ENCODE measurements at regions not wholly inside any gene's neighbourhood (a gene's known extent, or its start where the extent isn't known, plus 50 kb on each side); places are given as distances from the start of the nearest gene placed in this dataset.
A peak's percentile ranks its signal among the peaks of the same experiment; 100 is the strongest.
"Not testable (repeated sequence)": the region's sequence is repeated elsewhere in the genome, so short reads cannot be mapped to it uniquely, and the experiment has no call there.

GRCh38 chr6:134821928-134822864 lies 127.7 kb downstream of the ALDH8A1 start:
- DNase-seq (ENCODE audit: low spot score) = no peak

- no peak for DNase-seq (ENCODE audit: low spot score)
Observed at GRCh38 chr6:134821397-134821796, 128.5 kb downstream of the ALDH8A1 start.

- DNase-seq (ENCODE audit: low spot score) = no peak
Observed at GRCh38 chr6:134819863-134820800, 129.8 kb downstream of the ALDH8A1 start.

- DNase-seq (ENCODE audit: low spot score) = no peak
Observed at GRCh38 chr6:134819236-134819635, 130.7 kb downstream of the ALDH8A1 start.

- no peak for DNase-seq (ENCODE audit: low spot score)
Observed at GRCh38 chr6:134817448-134817847, 132.5 kb downstream of the ALDH8A1 start.

GRCh38 chr6:134816780-134817179 lies 133.1 kb downstream of the ALDH8A1 start:
- DNase-seq (ENCODE audit: low spot score) = peak; percentile 51

- DNase-seq (ENCODE audit: low spot score) = no peak
Observed at GRCh38 chr6:134816300-134816699, 133.6 kb downstream of the ALDH8A1 start.

GRCh38 chr6:134814076-134814695 lies 135.7 kb downstream of the ALDH8A1 start:
- peak; percentile 35 for DNase-seq (ENCODE audit: low spot score)

GRCh38 chr6:134813146-134813545 lies 136.8 kb downstream of the ALDH8A1 start:
- DNase-seq (ENCODE audit: low spot score) = peak; percentile 9

GRCh38 chr6:134810402-134810801 lies 139.5 kb downstream of the ALDH8A1 start:
- peak; percentile 10 for DNase-seq (ENCODE audit: low spot score)

- DNase-seq (ENCODE audit: low spot score) = peak; percentile 73
Observed at GRCh38 chr6:134809130-134809529, 140.8 kb downstream of the ALDH8A1 start.

GRCh38 chr6:134806180-134806798 lies 143.6 kb downstream of the ALDH8A1 start:
- DNase-seq (ENCODE audit: low spot score) = no peak

GRCh38 chr6:134805168-134805567 lies 144.7 kb downstream of the ALDH8A1 start:
- DNase-seq (ENCODE audit: low spot score) = no peak

GRCh38 chr6:134804311-134804710 lies 145.6 kb downstream of the ALDH8A1 start:
- DNase-seq (ENCODE audit: low spot score) = not testable (repeated sequence)

- DNase-seq (ENCODE audit: low spot score) = peak; percentile 66
Observed at GRCh38 chr6:134802426-134803058, 147.4 kb downstream of the ALDH8A1 start.

GRCh38 chr6:134797400-134798113 lies 152.3 kb downstream of the ALDH8A1 start:
- DNase-seq (ENCODE audit: low spot score) = no peak

- no peak for DNase-seq (ENCODE audit: low spot score)
Observed at GRCh38 chr6:134795691-134796090, 154.2 kb downstream of the ALDH8A1 start.

- DNase-seq (ENCODE audit: low spot score) = no peak
Observed at GRCh38 chr6:134795001-134795400, 154.9 kb downstream of the ALDH8A1 start.

- DNase-seq (ENCODE audit: low spot score) = not testable (repeated sequence)
Observed at GRCh38 chr6:134791243-134791843, 158.6 kb downstream of the ALDH8A1 start.
